OCI-LY1 (cell line): ENCODE measurements at regions not wholly inside any gene's neighbourhood (a gene's known extent, or its start where the extent isn't known, plus 50 kb on each side); places are given as distances from the start of the nearest gene placed in this dataset.
"Not testable (repeated sequence)": the region's sequence is repeated elsewhere in the genome, so short reads cannot be mapped to it uniquely, and the experiment has no call there.

Experiments used
- H2AFZ ChIP-seq: fragments of 200-600 bp; sonication (generic), shearing (Covaris generic); 2 replicates; pipeline ENCODE4 v1.6.0; 2014; ENCODE audit warnings: antibody characterized with exemption, mild to moderate bottlenecking, low read length
- H3F3A ChIP-seq: fragments of 200-600 bp; sonication (generic), shearing (Covaris generic); 2 replicates; pipeline ENCODE4 v1.6.0; 2014; ENCODE audit warnings: mild to moderate bottlenecking, antibody characterized with exemption, low read length, moderate library complexity; ENCODE audit not compliant: insufficient read depth
- H3K27ac ChIP-seq: fragments of 200-600 bp; sonication (generic); 2 replicates; pipeline ENCODE4 v1.5.1; 2014; ENCODE audit warnings: low read length, mixed run types, mild to moderate bottlenecking, low read depth; ENCODE audit not compliant: poor library complexity, severe bottlenecking
- H3K27me3 ChIP-seq: fragments of 200-600 bp; sonication (generic); 2 replicates; pipeline ENCODE4 v1.6.0; 2014; ENCODE audit warnings: antibody characterized with exemption, mild to moderate bottlenecking, low read length, moderate library complexity; ENCODE audit not compliant: insufficient read depth
- H3K36me3 ChIP-seq: fragments of 200-600 bp; sonication (generic); 2 replicates; pipeline ENCODE4 v1.6.1; 2014; ENCODE audit warnings: mild to moderate bottlenecking, antibody characterized with exemption, low read length, moderate library complexity, mixed read lengths; ENCODE audit not compliant: insufficient read depth
- H3K4me1 ChIP-seq: fragments of 200-600 bp; sonication (generic); 2 replicates; pipeline ENCODE4 v1.5.1; 2014; ENCODE audit warnings: mild to moderate bottlenecking, low read length, moderate library complexity; ENCODE audit not compliant: insufficient read depth, severe bottlenecking
- H3K4me2 ChIP-seq: fragments of 200-600 bp; sonication (generic), shearing (Covaris generic); 2 replicates; pipeline ENCODE4 v1.6.1; 2014; ENCODE audit warnings: low read length
- H3K4me3 ChIP-seq: fragments of 200-600 bp; sonication (generic); 2 replicates; pipeline ENCODE4 v1.5.1; 2014; ENCODE audit warnings: low read length, low read depth, mild to moderate bottlenecking, mixed read lengths; ENCODE audit not compliant: poor library complexity, severe bottlenecking
- H3K79me2 ChIP-seq: fragments of 200-600 bp; shearing (Covaris generic); 2 replicates; pipeline ENCODE4 v1.6.1; 2016; ENCODE audit warnings: mixed run types, low read length, mixed read lengths; ENCODE audit not compliant: insufficient read depth
- H3K9ac ChIP-seq: fragments of 200-600 bp; sonication (generic), shearing (Covaris generic); 2 replicates; pipeline ENCODE4 v1.6.1; 2014; ENCODE audit warnings: mild to moderate bottlenecking, low read length, mixed read lengths
- H3K9me2 ChIP-seq: fragments of 200-600 bp; sonication (generic), shearing (Covaris generic); 2 replicates; pipeline ENCODE4 v1.6.1; 2014; ENCODE audit warnings: low read depth, mild to moderate bottlenecking, low read length, mixed read lengths
- H3K9me3 ChIP-seq: fragments of 200-600 bp; shearing (Covaris generic); 2 replicates; pipeline ENCODE4 v1.6.1; 2014; ENCODE audit warnings: low read length, mixed read lengths
- H4K20me1 ChIP-seq: fragments of 200-600 bp; sonication (generic), shearing (Covaris generic); 2 replicates; pipeline ENCODE4 v1.6.0; 2016; ENCODE audit warnings: mild to moderate bottlenecking, low read length; ENCODE audit not compliant: insufficient read depth
- CTCF ChIP-seq: fragments of 200-600 bp; sonication (generic), shearing (Covaris generic); IDR thresholded peaks from 2 replicates; pipeline ENCODE4 v1.5.1; 2017; ENCODE audit warnings: mild to moderate bottlenecking, antibody characterized with exemption, low read length, moderate library complexity, mixed read lengths
- EZH2 ChIP-seq: fragments of 200-600 bp; sonication (generic), shearing (Covaris generic); IDR thresholded peaks from 2 replicates; pipeline ENCODE4 v1.8.0; 2017; ENCODE audit warnings: borderline replicate concordance, mixed run types, mild to moderate bottlenecking, antibody characterized with exemption, low read length, moderate library complexity, mixed read lengths

- TF ChIP-seq EZH2, result no peak
- TF ChIP-seq CTCF, result no peak
- no peak overlapping the region for H3K4me2 ChIP-seq
- H4K20me1 ChIP-seq, result no peaks in the 10 kb centered on the region
- H3K4me3 ChIP-seq, result no peak overlapping the region
- no peaks in the 10 kb centered on the region for H3K4me1 ChIP-seq
- no peak overlapping the region for H3K9ac ChIP-seq
- no peaks in the 10 kb centered on the region for H3K27me3 ChIP-seq
- no peaks in the 10 kb centered on the region for H3K36me3 ChIP-seq
- H3K9me3 ChIP-seq, result no peaks in the 10 kb centered on the region
- H2AFZ ChIP-seq, result no peak overlapping the region
- H3F3A ChIP-seq, result no peaks in the 10 kb centered on the region
- no peaks in the 10 kb centered on the region for H3K9me2 ChIP-seq
- H3K27ac ChIP-seq, result no peak overlapping the region
- H3K79me2 ChIP-seq, result no peaks in the 10 kb centered on the region
Measured at GRCh38 chr3:80618295-80619256, 850.8 kb upstream of the ROBO1 start.

GRCh38 chr3:80612366-80612765, 844.6 kb upstream of the ROBO1 start:
- H3F3A ChIP-seq, result no peaks in the 10 kb centered on the region
- no peaks in the 10 kb centered on the region for H4K20me1 ChIP-seq
- no peak overlapping the region for H2AFZ ChIP-seq
- no peak overlapping the region for H3K27ac ChIP-seq
- H3K4me2 ChIP-seq, result no peak overlapping the region
- H3K27me3 ChIP-seq, result no peaks in the 10 kb centered on the region
- no peaks in the 10 kb centered on the region for H3K79me2 ChIP-seq
- H3K9me3 ChIP-seq, result no peaks in the 10 kb centered on the region
- no peak for TF ChIP-seq CTCF
- TF ChIP-seq EZH2, result no peak
- no peak overlapping the region for H3K9ac ChIP-seq
- H3K36me3 ChIP-seq, result no peaks in the 10 kb centered on the region
- no peaks in the 10 kb centered on the region for H3K9me2 ChIP-seq
- H3K4me1 ChIP-seq, result no peaks in the 10 kb centered on the region
- no peak overlapping the region for H3K4me3 ChIP-seq

- not testable (repeated sequence) for H3K4me2 ChIP-seq, H3K27ac ChIP-seq, H2AFZ ChIP-seq, H4K20me1 ChIP-seq, H3K9me2 ChIP-seq, H3K9me3 ChIP-seq, H3K36me3 ChIP-seq, H3K79me2 ChIP-seq, H3K9ac ChIP-seq, H3K4me3 ChIP-seq, H3F3A ChIP-seq, H3K27me3 ChIP-seq, H3K4me1 ChIP-seq
Measured at GRCh38 chr3:80608072-80608471, 840.3 kb upstream of the ROBO1 start.

- H3F3A ChIP-seq, result no peaks in the 10 kb centered on the region
- H3K4me3 ChIP-seq, result no peak overlapping the region
- no peak for TF ChIP-seq EZH2
- no peak for TF ChIP-seq CTCF
- no peaks in the 10 kb centered on the region for H4K20me1 ChIP-seq
- no peaks in the 10 kb centered on the region for H3K4me1 ChIP-seq
- no peaks in the 10 kb centered on the region for H3K36me3 ChIP-seq
- H3K9me3 ChIP-seq, result no peaks in the 10 kb centered on the region
- H3K79me2 ChIP-seq, result no peaks in the 10 kb centered on the region
- no peak overlapping the region for H2AFZ ChIP-seq
- no peaks in the 10 kb centered on the region for H3K27me3 ChIP-seq
- H3K27ac ChIP-seq, result no peak overlapping the region
- no peak overlapping the region for H3K4me2 ChIP-seq
- H3K9ac ChIP-seq, result no peak overlapping the region
- H3K9me2 ChIP-seq, result no peaks in the 10 kb centered on the region
Measured at GRCh38 chr3:80606073-80606472, 838.3 kb upstream of the ROBO1 start.
